Peyer's patch (tissue), 4 donors: ENCODE measurements at regions not wholly inside any gene's neighbourhood (a gene's known extent, or its start where the extent isn't known, plus 50 kb on each side); places are given as distances from the start of the nearest gene placed in this dataset.

Source experiments
- POLR2A ChIP-seq, 2 donors: fragments of 450-650 bp; IDR thresholded peaks; one replicate each; pipeline ENCODE4 v1.5.1; 2017; ENCODE audit warnings: antibody characterized with exemption in 2 of 2, mild to moderate bottlenecking in 2 of 2, moderate library complexity in 2 of 2
- TF ChIP-seq, protein P1 (sequence below), 6 experiments: fragments of 450-650 bp in 4 of 6; fragments of 200-600 bp in 2 of 6; sonication (generic) in 1 of 6; IDR thresholded peaks; one replicate each; pipeline ENCODE4 v1.5.1; 2017 to 2019; ENCODE audit warnings: antibody characterized with exemption in 6 of 6, mild to moderate bottlenecking in 3 of 6, moderate library complexity in 1 of 6

GRCh38 chr7:136528329-136528728 lies 340.1 kb upstream of the CHRM2 start:
- TF ChIP-seq, protein P1, sequence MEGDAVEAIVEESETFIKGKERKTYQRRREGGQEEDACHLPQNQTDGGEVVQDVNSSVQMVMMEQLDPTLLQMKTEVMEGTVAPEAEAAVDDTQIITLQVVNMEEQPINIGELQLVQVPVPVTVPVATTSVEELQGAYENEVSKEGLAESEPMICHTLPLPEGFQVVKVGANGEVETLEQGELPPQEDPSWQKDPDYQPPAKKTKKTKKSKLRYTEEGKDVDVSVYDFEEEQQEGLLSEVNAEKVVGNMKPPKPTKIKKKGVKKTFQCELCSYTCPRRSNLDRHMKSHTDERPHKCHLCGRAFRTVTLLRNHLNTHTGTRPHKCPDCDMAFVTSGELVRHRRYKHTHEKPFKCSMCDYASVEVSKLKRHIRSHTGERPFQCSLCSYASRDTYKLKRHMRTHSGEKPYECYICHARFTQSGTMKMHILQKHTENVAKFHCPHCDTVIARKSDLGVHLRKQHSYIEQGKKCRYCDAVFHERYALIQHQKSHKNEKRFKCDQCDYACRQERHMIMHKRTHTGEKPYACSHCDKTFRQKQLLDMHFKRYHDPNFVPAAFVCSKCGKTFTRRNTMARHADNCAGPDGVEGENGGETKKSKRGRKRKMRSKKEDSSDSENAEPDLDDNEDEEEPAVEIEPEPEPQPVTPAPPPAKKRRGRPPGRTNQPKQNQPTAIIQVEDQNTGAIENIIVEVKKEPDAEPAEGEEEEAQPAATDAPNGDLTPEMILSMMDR (IDR thresholded peaks at IDR 0.05), result no peak
- no peak for TF ChIP-seq POLR2A (IDR thresholded peaks at IDR 0.05)
